CD4-positive, alpha-beta T cell treated with Interleukin-4 for 1 hour (primary cell): ENCODE measurements at regions not wholly inside any gene's neighbourhood (a gene's known extent, or its start where the extent isn't known, plus 50 kb on each side); places are given as distances from the start of the nearest gene placed in this dataset.

Source experiments
- DNase-seq, 2 donors: peaks; one replicate each; pipeline ENCODE4 v3.0.0-alpha.2; 2020 to 2022

- DNase-seq: no peak
These were observed 207.0 kb upstream of the CCDC68 start for GRCh38 chr18:55166260-55166598.

GRCh38 chr18:55163550-55163949 lies 204.3 kb upstream of the CCDC68 start:
- no peak for DNase-seq

- DNase-seq: no peak
These were observed 202.7 kb upstream of the CCDC68 start for GRCh38 chr18:55161916-55162315.

GRCh38 chr18:55159027-55159426 lies 199.8 kb upstream of the CCDC68 start:
- no peak for DNase-seq

- DNase-seq: no peak
These were observed 199.3 kb upstream of the CCDC68 start for GRCh38 chr18:55158570-55158969.

GRCh38 chr18:55153346-55153745 lies 194.1 kb upstream of the CCDC68 start:
- no peak for DNase-seq

GRCh38 chr18:55152801-55153200 lies 193.5 kb upstream of the CCDC68 start:
- DNase-seq: no peak

GRCh38 chr18:55149994-55150393 lies 190.7 kb upstream of the CCDC68 start:
- DNase-seq: no peak

GRCh38 chr18:55147791-55148190 lies 188.5 kb upstream of the CCDC68 start:
- no peak for DNase-seq

- no peak for DNase-seq
These were observed 185.1 kb upstream of the CCDC68 start for GRCh38 chr18:55144193-55144930.

- DNase-seq: no peak
These were observed 183.1 kb upstream of the CCDC68 start for GRCh38 chr18:55142410-55142809.

GRCh38 chr18:55141318-55141717 lies 182.1 kb upstream of the CCDC68 start:
- DNase-seq: no peak

- DNase-seq: no peak
These were observed 180.6 kb upstream of the CCDC68 start for GRCh38 chr18:55139836-55140235.

GRCh38 chr18:55139307-55139706 lies 180.0 kb upstream of the CCDC68 start:
- DNase-seq: no peak

GRCh38 chr18:55138401-55138800 lies 179.1 kb upstream of the CCDC68 start:
- DNase-seq: no peak

GRCh38 chr18:55137602-55138001 lies 178.3 kb upstream of the CCDC68 start:
- DNase-seq: no peak

- DNase-seq: no peak
These were observed 177.6 kb upstream of the CCDC68 start for GRCh38 chr18:55136864-55137263.

GRCh38 chr18:55136258-55136657 lies 177.0 kb upstream of the CCDC68 start:
- no peak for DNase-seq

- no peak for DNase-seq
These were observed 174.1 kb upstream of the CCDC68 start for GRCh38 chr18:55133378-55133777.

GRCh38 chr18:55128437-55128836 lies 169.2 kb upstream of the CCDC68 start:
- DNase-seq: no peak

- no peak for DNase-seq
These were observed 165.0 kb upstream of the CCDC68 start for GRCh38 chr18:55124078-55124763.

GRCh38 chr18:55123361-55123760 lies 164.1 kb upstream of the CCDC68 start:
- no peak for DNase-seq

- DNase-seq: no peak
These were observed 162.3 kb upstream of the CCDC68 start for GRCh38 chr18:55121397-55122170.

- DNase-seq: no peak
These were observed 161.6 kb upstream of the CCDC68 start for GRCh38 chr18:55120896-55121295.
